ENCODE measurements at regions not wholly inside any gene's neighbourhood (a gene's known extent, or its start where the extent isn't known, plus 50 kb on each side); places are given as distances from the start of the nearest gene placed in this dataset.
A peak's percentile ranks its signal among the peaks of the same experiment; 100 is the strongest.

DNA sequence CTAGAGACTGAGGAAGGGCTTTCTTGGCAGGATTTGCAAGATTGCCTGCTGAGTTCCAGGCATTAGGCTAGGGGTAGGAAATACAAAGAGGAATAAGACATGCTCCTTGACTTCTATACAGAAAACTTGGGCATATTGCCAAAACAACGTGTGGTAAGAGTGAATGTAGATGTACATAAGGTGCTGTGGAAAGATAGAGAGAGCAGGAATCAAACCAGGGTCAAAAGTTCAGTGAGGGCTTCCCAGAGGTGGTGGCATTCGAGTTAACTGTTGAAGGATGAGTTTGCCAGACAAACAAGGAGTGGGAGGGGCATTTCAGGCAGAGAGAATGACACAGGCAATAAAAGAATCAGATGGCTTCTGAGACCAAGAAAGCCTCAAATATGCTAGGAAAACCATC lies 187.9 kb downstream of the KDR start:
- no peaks in the 10 kb centered on the region for H3K79me2 ChIP-seq (ENCODE audit: low read length)
- TF ChIP-seq, protein P1, sequence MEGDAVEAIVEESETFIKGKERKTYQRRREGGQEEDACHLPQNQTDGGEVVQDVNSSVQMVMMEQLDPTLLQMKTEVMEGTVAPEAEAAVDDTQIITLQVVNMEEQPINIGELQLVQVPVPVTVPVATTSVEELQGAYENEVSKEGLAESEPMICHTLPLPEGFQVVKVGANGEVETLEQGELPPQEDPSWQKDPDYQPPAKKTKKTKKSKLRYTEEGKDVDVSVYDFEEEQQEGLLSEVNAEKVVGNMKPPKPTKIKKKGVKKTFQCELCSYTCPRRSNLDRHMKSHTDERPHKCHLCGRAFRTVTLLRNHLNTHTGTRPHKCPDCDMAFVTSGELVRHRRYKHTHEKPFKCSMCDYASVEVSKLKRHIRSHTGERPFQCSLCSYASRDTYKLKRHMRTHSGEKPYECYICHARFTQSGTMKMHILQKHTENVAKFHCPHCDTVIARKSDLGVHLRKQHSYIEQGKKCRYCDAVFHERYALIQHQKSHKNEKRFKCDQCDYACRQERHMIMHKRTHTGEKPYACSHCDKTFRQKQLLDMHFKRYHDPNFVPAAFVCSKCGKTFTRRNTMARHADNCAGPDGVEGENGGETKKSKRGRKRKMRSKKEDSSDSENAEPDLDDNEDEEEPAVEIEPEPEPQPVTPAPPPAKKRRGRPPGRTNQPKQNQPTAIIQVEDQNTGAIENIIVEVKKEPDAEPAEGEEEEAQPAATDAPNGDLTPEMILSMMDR (conservative IDR thresholded peaks at IDR 0.05; ENCODE audit: low read depth, low read length) = no peak
- TF ChIP-seq EZH2phosphoT487 (IDR thresholded peaks at IDR 0.05; ENCODE audit: borderline replicate concordance, low read length) = no peak
- TF ChIP-seq EZH2 (IDR thresholded peaks at IDR 0.05; ENCODE audit: low read length, unreplicated experiment) = no peak
- H3F3A ChIP-seq (ENCODE audit: low read length, unreplicated experiment) = no peaks in the 10 kb centered on the region
- ChIA-PET POLR2A (ENCODE audit: unreplicated experiment) (no interaction called here), CTCF (no interaction called here)
- BruUV-seq (replicated peaks) = no TSS peak
- no peak overlapping the region for H3K27ac ChIP-seq (ENCODE audit: low read length)
- no peaks in the 10 kb centered on the region for H3K9me2 ChIP-seq (replicated peaks; ENCODE audit: low read length)
- DNase-seq (peak; percentile 27), ATAC-seq (no peak)
- H3K4me2 ChIP-seq (ENCODE audit: low read length) = no peak overlapping the region
- H3K9me3 ChIP-seq (ENCODE audit: low read length) = no peaks in the 10 kb centered on the region
- H4K20me1 ChIP-seq (ENCODE audit: low read length) = no peaks in the 10 kb centered on the region
- no peaks in the 10 kb centered on the region for H3K4me1 ChIP-seq (ENCODE audit: insufficient read depth, low read length)
- H3K9ac ChIP-seq (ENCODE audit: low read length) = no peak overlapping the region
- H3K27me3 ChIP-seq (ENCODE audit: low read length) = peaks cover 21% of the 10 kb centered on the region; the same call in 1 of the 2 replicates
- intact Hi-C loops (cut with micrococcal nuclease) = no loop called here
- H3K36me3 ChIP-seq (ENCODE audit: low read depth, low read length) = no peaks in the 10 kb centered on the region
- H2AFZ ChIP-seq (ENCODE audit: low read length) = no peak overlapping the region
- no peak overlapping the region for H3K4me3 ChIP-seq (ENCODE audit: low read length)

DNA sequence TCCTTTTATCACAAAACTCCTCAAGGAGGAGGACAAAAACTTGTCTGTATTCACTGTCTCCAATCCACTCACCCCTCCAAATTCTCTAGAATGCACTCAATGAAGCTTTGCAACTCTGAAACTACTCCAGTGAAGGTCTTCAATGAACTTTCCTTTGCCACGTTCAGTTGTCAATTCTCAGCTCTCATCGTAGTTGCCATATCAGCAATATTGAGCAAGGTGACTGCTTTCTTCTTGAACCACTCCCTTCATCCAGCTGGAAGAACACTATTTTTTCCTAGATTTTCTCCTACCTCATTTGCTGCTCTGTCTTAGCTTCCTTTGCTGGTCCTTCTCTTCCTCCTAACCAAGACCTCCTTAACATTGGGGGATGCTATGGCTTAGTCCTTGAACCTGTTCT lies 191.8 kb downstream of the KDR start:
- H4K20me1 ChIP-seq (ENCODE audit: low read length) = no peaks in the 10 kb centered on the region
- H3K27me3 ChIP-seq (ENCODE audit: low read length) = peaks cover 4% of the 10 kb centered on the region; the same call in 1 of the 2 replicates
- no peak overlapping the region for H3K9ac ChIP-seq (ENCODE audit: low read length)
- CTCF ChIA-PET = no interaction called here
- ATAC-seq = no peak
- POLR2A ChIA-PET (ENCODE audit: unreplicated experiment) = no interaction called here
- no peak overlapping the region for H3K4me2 ChIP-seq (ENCODE audit: low read length)
- no peaks in the 10 kb centered on the region for H3K9me3 ChIP-seq (ENCODE audit: low read length)
- H3K36me3 ChIP-seq (ENCODE audit: low read depth, low read length) = no peaks in the 10 kb centered on the region
- no peaks in the 10 kb centered on the region for H3K9me2 ChIP-seq (replicated peaks; ENCODE audit: low read length)
- H3K27ac ChIP-seq (ENCODE audit: low read length) = no peak overlapping the region
- H3K4me3 ChIP-seq (ENCODE audit: low read length) = no peak overlapping the region
- intact Hi-C loops (cut with micrococcal nuclease) = no loop called here
- no TSS peak for BruUV-seq (replicated peaks)
- H3K4me1 ChIP-seq (ENCODE audit: insufficient read depth, low read length) = 0 out of 2 replicates have a peak, but pooled peaks cover 5% of the 10 kb centered on the region
- no peak for DNase-seq
- TF ChIP-seq EZH2 (IDR thresholded peaks at IDR 0.05; ENCODE audit: low read length, unreplicated experiment) = no peak
- no peak for TF ChIP-seq EZH2phosphoT487 (IDR thresholded peaks at IDR 0.05; ENCODE audit: borderline replicate concordance, low read length)
- TF ChIP-seq, protein P1 (conservative IDR thresholded peaks at IDR 0.05; ENCODE audit: low read depth, low read length) = no peak
- H3K79me2 ChIP-seq (ENCODE audit: low read length) = no peaks in the 10 kb centered on the region
- H2AFZ ChIP-seq (ENCODE audit: low read length) = no peak overlapping the region
- H3F3A ChIP-seq (ENCODE audit: low read length, unreplicated experiment) = no peaks in the 10 kb centered on the region

DNA sequence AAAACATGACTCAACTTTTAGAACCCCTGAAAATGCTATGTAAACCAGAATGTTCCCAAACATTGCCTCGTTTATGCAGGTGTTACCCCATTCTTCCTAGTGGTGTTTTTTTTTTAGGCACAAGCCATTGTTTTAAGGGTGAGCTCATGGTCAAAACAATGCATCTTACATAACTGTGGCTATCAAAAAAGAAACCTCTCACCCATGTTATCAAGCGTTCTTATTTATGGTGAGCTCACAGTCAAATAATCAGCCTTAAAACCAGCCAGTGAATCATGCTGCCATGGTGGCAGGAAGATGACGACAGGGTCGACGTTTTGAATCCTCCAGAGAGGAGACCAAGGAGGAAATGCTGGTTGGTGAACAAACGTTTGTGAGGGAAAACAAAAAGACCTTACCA lies 195.2 kb downstream of the KDR start:
- Histone ChIP-seq H3F3A (ENCODE audit: low read length, unreplicated experiment) (no peaks in the 10 kb centered on the region), H3K4me3 (ENCODE audit: low read length) (no peak overlapping the region), H2AFZ (ENCODE audit: low read length) (no peak overlapping the region), H3K36me3 (ENCODE audit: low read depth, low read length) (no peaks in the 10 kb centered on the region), H4K20me1 (ENCODE audit: low read length) (no peaks in the 10 kb centered on the region), H3K9ac (ENCODE audit: low read length) (no peak overlapping the region), H3K4me2 (ENCODE audit: low read length) (no peak overlapping the region), H3K27me3 (ENCODE audit: low read length) (no peaks in the 10 kb centered on the region; the same call in 1 of the 2 replicates), H3K9me2 (replicated peaks; ENCODE audit: low read length) (no peaks in the 10 kb centered on the region), H3K9me3 (ENCODE audit: low read length) (0 out of 2 replicates have a peak, but pooled peaks cover 4% of the 10 kb centered on the region), H3K79me2 (ENCODE audit: low read length) (no peaks in the 10 kb centered on the region), H3K4me1 (ENCODE audit: insufficient read depth, low read length) (peaks cover 11% of the 10 kb centered on the region), H3K27ac (ENCODE audit: low read length) (no peak overlapping the region)
- ChIA-PET POLR2A (ENCODE audit: unreplicated experiment) (no interaction called here), CTCF (no interaction called here)
- no TSS peak for BruUV-seq (replicated peaks)
- DNase-seq (peak; percentile 19), ATAC-seq (no peak)
- intact Hi-C loops (cut with micrococcal nuclease) = no loop called here
- TF ChIP-seq EZH2 (IDR thresholded peaks at IDR 0.05; ENCODE audit: low read length, unreplicated experiment) (no peak), EZH2phosphoT487 (IDR thresholded peaks at IDR 0.05; ENCODE audit: borderline replicate concordance, low read length) (no peak)

All from PC-3 (cell line).